Mammary epithelial cell (primary cell): ENCODE measurements at regions not wholly inside any gene's neighbourhood (a gene's known extent, or its start where the extent isn't known, plus 50 kb on each side); places are given as distances from the start of the nearest gene placed in this dataset.

Experiments
- CTCF ChIP-seq, 2 donors: IDR thresholded peaks in 1 of 2; conservative IDR thresholded peaks in 1 of 2; 2 replicates each; pipeline ENCODE4 v1.5.1; 2011 to 2012; ENCODE audit warnings: inconsistent platforms in 2 of 2, low read length in 2 of 2, mild to moderate bottlenecking in 2 of 2, control low read depth in 1 of 2, low read depth in 1 of 2; ENCODE audit not compliant: insufficient read depth in 1 of 2; ENCODE audit errors: extremely low read depth in 1 of 2
- EZH2 ChIP-seq: IDR thresholded peaks from 2 replicates; pipeline ENCODE4 v1.6.1; 2012; ENCODE audit warnings: low read length, inconsistent platforms, borderline replicate concordance

GRCh38 chr3:859135-859534 is 233.7 kb upstream of the CNTN6 start:
- TF ChIP-seq CTCF (conservative IDR thresholded peaks at IDR 0.05 in 1 of 2, IDR thresholded peaks at IDR 0.05 in 1 of 2; ENCODE audit: extremely low read depth in 1 of 2, insufficient read depth in 1 of 2, low read depth in 1 of 2, low read length in 2 of 2) = no peak
- TF ChIP-seq EZH2 = no peak
